Globus pallidus (tissue), 1 donor: ENCODE measurements at regions not wholly inside any gene's neighbourhood (a gene's known extent, or its start where the extent isn't known, plus 50 kb on each side); places are given as distances from the start of the nearest gene placed in this dataset.

Experiments used
- DNase-seq: peaks from one replicate; pipeline ENCODE4 v3.0.0-alpha.2; 2015; ENCODE audit warnings: low spot score

DNA sequence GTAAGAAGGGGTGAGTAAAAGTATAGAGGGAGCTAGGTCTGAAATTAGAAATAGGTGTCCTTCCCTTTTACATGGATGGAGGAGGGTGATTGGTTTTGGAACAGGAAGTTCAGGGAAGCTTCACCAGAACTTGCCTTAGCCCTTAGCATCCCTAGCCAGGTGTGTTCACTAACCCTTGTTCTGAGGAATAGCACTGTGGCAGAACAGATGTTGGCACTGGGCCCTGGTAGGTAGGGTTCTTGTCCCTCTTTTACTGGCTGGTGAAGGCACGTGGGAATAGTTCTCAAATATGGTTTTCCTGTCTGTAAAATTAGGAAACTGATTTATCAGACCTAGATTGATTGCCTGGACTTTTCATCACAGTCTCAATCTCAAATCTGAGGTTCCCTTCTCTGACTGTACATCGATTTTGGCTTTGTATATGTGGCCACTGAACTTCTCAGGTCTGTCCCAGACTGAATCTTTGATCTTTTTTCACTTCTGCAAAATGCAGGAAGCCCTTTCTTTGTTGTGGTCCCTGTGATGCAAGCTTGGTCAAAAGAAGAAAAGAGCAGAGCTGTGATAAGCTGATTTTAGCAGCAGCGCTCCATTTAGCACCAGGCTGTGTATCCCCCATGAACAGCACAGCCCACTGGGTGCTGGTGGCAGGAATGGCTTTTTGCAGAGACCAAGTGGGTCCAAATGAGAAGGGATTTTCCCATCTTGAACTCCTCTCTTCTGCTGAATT is 86.2 kb upstream of the HTR2A start:
- peak; percentile 24 for DNase-seq

- no peak for DNase-seq
These were observed 78.3 kb upstream of the HTR2A start for GRCh38 chr13:46975173-46975572.

DNA sequence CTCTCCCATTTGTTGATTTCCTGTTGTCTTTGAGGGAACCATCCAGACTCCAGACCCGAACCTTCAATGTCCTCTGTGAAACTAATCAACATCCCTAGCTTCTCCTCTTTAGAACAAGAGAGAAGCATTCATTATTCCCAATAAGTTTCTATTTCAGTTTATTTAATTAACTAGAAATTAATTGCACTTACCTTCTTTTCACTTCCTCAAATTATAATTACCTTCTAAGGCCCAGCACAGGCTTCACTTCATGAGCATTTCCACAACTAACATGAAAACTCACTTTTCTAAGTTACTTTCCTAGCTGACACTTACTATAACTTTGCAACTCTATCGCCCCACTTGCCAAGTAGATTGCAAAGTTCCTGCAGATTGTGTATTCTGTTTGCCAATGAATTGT is 71.6 kb upstream of the HTR2A start:
- no peak for DNase-seq

DNA sequence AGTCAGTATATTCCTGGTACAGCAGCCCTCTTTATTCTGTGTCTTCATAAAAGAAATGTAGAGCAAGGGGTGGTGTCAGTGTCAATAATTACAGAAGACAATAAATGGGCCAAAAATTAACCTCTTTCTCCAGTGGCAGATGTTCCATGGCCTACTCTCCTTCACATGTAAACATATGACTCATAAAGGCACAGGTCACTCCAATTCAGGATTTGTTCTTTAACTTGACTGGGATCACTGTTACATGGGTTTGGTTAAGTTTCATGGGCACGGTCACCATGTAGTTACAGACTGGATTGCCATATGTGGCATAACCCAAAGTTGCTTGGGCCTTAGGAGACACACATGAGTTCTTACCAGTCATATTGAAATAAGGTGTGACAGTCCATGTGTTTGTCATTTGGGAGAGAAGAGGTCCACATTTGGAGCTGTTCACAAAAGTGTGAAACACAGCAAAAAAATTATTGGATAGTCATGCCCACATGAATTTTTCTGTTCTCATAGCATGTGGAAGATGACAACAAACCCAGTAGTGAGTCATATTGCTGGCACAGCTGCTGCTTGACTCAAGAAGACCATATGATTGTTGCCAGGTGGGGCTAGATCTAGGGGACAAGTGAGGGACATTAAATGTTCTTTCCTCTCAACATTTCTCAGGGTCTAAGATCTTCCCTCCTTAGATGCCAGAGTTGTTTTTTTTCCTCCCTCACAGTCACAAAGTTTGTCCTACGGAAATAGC is 68.1 kb upstream of the HTR2A start:
- no peak for DNase-seq

DNA sequence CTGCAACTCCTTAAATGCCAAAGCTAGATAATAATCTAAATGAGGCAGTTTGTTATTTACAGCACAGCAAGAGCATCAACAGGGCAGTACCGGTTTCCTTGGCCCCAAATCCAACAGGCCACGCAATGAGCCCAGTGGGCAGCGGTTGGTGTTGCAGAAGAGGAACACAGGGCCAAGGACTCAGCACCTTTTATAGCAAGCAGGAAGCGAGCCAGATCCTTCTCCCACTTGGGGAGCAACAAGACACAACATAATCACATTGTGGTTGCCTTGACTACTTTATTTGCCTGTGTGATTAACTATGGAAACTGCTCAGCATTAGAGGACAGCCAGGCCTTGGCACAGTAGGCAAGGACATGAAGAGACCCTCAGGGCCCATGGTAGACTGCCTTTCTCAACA is 67.1 kb upstream of the HTR2A start:
- no peak for DNase-seq

DNA sequence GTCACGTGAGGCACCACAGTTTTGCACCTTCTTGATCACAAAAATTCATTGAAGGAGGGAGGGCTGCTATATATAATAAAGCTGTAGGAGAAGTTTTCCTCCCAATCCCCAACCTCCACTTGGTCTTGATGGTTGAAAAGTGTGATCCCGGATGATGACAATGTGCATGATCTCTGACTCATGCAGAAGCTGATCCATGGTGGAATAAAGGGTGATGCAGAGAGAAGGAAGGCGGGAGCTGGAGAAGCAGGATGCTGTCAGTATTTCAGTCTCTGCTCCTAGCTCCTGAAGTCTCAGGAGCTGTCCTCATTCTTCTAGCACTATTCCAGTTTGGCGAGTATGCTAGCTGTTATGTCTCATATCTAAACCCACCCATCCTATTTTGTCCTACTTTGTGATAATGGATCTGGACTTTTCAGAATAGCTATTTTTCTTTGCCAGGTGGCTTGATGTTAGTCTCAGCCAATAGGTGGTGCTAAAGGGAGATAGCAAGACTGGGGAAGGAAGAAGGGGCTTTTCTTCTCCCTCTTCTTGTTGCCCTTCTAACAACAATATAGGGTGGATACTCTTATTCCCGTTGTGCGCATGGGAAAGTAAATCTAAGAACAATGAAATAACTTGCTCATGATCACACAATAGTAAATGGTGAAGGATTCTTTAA is 65.6 kb upstream of the HTR2A start:
- DNase-seq: no peak

GRCh38 chr13:46961719-46962118 is 64.9 kb upstream of the HTR2A start:
- no peak for DNase-seq

GRCh38 chr13:46953941-46954340 is 57.1 kb upstream of the HTR2A start:
- DNase-seq: no peak

GRCh38 chr13:46953331-46953730 is 56.5 kb upstream of the HTR2A start:
- no peak for DNase-seq

DNA sequence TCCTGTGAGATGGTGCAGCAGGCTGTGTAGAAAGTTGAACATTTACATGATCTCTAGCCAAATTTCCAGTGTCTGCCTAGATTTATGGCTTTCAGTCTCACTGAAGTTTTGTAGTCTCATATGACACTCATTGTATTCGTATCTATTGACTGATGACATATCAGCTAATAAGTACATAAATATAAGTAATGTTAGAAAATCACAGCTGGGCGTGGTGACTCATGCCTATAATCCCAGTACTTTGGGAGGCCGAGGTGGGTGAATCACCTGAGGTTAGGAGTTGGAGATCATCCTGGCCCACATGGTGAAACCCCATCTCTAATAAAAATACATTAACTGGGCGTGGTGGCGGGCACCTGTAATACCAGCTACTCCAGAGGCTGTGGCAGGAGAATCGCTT is 54.7 kb upstream of the HTR2A start:
- DNase-seq: no peak

- DNase-seq: no peak
These were observed 52.4 kb upstream of the HTR2A start for GRCh38 chr13:46949211-46949610.

- DNase-seq: no peak
These were observed 51.5 kb upstream of the HTR2A start for GRCh38 chr13:46948338-46948737.

GRCh38 chr13:46947425-46948191 is 50.8 kb upstream of the HTR2A start:
- DNase-seq: no peak
